Hindlimb muscle (tissue), 1 donor: ENCODE measurements at regions not wholly inside any gene's neighbourhood (a gene's known extent, or its start where the extent isn't known, plus 50 kb on each side); places are given as distances from the start of the nearest gene placed in this dataset.
"Not testable (repeated sequence)": the region's sequence is repeated elsewhere in the genome, so short reads cannot be mapped to it uniquely, and the experiment has no call there.

ENCODE experiments used
- DNase-seq: peaks from one replicate; pipeline ENCODE4 v3.0.0-alpha.2; 2013

DNA sequence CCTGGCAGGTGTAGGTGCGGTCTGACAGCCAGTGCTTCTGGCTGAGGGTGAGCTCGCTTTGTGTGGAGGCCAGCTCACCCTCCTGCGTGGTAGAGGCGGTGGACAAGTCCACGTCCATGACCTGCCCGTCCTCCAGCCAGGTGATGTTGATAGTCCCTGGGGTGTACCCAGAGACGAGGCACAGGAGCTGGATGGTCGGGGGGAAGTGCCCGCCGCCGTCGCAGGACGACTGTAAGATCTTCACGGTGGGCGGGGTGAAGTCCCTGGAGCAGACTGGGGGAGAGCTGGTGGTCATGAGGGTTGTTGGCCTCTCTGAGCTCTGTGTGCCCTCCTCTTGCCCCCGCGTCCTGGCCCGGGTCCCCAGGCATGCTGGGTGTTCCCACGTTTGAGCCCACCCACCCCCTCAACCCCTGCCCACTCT lies 74.6 kb downstream of the TMEM121 start:
- DNase-seq: no peak

DNA sequence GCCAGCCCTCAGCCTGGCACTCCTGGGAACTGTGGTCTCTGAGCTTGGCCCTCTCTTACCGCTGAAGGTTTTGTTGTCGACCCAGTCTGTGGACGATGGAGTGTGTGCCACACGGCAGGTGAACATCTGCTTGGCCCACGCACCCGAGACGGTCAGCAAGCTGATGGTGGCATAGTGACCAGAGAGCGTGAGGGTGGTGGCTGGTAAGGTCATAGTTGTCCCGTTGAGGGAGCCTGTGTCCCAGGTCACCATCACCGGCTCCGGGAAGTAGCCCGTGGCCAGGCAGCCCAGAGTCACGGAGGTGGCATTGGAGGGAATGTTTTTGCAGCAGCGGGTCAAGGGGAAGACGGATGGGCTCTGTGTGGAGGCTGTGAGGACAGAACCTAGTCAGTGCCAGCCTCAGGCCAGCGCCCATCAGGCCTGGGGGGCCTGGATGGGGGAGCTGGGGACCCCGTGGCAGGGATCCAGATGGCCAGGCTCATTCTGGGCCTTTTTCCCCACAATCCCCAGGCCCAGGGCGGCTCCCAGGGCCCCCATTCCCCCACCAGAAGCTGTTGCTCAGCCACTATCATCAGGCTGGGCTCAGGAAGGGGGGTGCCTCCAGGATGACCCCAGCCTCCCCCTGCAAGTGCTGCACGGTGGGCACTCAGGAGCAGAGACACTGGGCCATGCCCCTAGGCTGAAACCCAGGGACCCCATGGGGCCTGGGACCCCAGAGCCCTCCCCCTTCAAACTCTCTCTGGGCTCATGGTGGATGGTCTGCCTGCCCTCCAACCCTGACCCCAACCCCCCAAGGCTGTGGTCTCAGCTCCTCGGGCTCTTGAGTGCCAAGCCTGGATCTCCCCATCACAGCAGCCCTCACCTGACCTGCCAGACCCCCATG lies 75.2 kb downstream of the TMEM121 start:
- no peak for DNase-seq

DNA sequence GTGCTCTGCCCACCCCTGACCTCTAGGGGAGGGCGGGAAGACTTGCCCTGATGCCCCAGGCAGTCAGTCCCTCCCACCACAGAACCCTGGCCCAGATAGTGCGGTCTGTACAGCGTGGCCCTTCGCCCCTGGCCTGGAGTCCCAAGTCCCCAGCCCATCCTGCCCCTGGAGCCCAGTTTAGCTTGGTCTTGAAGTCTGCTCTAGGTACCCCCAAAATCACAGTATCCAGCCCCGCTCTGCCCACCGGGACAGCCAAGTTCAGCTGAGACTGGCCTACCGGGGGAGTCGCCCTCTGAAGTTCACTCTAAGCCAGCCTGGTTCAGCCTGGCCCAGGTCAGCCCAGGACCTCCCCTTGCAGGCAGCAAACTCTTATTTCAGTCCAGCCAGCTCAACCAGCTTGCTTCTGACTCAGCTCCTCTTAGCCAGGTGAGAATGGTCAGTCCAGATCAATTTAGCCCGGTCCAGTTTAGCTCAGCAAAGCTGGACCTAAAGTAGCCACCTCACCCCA lies 75.9 kb downstream of the TMEM121 start:
- no peak for DNase-seq

DNA sequence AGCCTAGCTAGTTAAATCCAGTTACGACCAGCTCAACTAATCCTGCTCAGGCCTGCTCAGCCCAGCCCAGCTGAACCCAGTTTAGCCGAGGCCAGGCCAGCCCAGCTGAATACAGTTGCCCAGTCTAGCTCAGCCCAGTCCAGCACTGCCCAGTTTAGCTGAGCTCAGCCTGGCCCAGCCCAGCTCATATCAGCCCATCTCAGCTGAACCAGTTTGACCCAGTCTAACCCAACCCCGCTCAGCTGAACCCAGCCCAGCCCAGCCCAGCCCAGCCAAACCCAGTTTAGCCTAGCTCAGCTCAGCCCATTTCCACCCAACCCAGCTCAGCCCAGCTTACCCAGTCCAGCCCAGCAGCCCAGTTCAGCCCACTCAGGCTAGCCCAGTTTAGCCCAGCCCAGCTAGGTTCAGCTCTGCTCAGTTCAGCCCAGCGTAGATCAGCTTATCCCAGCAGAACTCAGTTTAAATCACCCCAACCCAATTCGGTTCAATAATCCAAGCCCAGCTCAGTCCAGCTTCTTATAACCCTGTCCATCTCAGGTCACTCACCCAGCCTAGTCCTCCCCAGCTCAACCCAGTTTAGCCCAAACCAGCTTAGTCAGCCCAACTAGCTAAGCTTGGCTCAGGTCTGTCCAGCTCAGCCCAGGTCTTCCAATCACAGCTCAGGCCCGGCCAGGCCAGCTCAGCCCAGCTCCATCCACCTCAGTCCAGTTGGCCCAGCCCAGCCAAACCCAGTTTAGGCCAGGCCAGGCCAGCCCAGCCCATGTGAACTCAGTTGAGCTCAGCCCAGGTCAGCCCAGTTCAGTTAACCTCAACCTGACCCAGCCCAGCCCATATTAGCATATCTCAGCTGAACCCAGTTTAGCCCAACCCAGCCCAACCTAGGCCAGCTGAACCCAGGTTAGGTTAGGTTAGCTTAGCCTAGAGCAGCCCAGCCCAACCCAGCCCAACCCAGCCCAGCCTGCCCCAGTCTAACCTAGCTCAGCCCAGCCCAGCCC lies 76.7 kb downstream of the TMEM121 start:
- DNase-seq: no peak

DNA sequence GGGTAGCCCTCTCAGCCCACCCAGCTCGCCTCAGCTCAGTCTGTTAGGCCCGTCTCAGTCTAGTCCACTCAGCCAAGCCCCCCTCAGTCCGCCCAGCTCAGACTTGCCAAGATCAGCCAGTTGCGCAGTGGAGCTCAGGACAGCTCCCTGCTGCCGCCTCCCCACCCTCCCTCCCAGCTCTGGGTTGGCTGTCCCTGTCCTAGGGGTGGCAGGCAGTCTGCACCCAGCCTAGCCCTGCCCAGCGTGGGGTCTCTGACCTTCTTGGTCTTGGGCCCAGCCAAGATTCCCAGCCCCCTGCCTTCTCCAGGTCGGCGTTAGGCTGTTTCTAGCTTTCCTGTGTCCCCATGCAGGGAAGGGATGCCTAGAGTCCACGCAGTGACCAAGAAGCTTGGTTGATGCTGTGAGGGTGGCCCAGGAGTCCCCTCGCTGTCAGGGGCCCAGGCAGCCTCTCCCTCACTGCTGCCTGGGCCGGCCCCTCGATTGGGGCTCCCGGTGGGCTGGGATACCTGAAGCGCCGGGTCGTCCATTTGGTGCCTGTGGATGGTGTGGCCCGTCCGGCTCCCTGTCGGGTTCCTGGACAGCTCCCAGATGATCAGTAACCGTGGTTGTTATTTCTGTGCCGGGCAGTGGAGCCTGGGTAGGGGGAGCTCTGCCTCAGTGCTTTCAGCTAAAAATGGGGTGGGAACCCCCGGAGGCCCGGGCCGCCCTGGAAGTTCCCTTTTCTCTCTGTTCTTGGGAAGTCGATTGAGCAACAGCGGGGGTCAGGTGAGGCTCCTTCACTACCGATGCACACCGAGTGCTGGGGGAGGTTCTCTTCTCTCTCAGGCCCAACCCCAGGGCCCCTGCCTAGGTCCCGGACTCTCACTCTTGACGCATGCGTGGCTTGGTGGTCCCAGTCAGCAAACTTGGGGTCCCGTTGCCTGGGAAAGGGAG lies 78.4 kb downstream of the TMEM121 start:
- DNase-seq: not testable (repeated sequence)

DNA sequence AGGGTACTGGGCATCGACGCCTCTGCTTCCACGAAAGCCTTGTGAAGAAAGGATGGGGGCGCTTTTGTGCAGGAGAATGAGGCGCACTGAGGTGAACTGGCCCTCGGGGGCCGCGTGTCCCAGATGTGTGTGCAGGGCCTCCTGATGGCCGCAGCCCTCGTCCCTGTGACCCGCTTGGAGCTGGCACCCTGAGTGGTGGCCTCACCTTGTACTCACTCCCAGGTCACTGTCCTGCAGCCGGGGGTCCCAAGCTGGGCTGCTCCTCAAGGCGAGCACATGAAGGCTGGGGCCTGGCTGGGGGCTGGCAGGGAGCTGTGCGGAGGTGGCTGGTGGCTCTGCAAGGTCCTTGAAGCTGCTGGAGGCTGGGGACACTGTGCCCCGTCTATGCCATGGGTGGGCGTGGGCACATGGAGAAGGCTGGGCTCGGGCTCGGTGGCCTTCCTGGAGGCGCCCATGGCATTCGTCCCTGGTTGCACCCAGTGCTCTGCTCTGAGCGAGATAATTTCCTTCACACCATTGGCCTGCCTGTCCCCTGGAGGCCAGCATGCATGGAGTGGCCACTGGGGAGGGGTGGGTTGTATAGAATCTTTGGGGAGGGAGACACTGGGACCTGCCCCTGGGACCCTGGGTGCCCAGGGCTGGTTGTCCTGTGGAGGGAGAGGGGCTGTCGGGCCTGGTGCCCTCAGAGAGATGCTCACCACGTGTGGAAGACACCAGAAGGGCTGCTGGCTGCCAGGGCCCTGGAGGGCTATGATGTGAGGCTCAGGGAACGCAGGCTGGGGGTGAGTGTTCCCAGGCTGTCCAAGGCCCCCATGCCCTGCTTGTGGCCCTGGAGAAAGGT lies 79.3 kb downstream of the TMEM121 start:
- DNase-seq: no peak

DNA sequence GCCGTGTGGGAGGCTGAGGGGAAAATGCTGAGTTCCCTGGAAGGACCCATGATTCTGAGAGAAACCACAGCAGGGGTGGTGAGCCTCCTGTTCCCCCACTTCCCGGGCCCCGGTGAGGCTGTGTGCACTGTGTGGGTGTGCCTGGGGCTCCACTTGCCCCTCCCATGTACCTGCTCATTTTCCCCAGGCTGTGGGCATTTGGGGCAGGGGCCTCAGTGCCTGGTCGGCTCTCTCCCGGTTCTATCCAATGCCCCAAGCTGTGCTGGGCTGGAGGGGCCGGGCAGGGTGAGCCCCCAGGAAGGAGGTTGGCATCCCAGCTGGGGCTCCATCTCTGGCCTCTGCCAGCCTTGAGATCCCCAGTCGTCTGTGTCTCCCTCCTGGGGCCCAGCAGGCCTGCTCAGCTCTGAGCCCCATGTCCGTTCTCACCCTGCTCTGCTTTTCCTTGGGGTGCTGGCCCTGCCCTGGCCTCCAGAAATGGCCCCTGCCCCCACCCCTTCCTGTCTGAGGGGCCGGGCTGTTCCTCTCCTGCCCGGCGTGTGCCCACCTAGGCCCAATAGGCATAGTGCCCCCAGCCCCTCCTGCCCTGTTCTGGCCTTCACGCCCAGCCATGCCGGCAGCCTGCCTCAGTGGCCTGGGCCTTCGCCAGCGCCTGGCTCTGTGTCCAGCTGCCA lies 80.1 kb downstream of the TMEM121 start:
- DNase-seq: not testable (repeated sequence)

DNA sequence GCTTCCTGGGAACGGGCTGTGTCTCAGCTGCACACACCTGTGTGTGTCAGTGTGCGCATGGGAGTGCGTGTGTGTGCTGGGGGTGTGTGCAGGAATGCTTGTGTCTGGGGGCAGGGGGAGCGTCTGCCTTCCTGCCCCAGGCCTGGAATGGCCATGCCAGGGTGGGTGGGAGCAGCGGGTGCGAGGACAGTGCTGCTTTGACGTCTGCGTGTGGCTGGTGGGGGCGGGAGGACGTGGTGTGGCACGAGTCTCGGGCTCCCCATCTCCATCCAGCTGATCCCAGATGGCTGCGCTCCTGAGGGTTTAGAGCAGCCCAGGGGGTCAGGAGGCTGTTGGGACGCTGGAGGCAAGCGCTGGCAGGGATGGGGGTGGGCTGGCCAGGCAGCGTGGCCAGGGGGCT lies 80.6 kb downstream of the TMEM121 start:
- DNase-seq: not testable (repeated sequence)

DNA sequence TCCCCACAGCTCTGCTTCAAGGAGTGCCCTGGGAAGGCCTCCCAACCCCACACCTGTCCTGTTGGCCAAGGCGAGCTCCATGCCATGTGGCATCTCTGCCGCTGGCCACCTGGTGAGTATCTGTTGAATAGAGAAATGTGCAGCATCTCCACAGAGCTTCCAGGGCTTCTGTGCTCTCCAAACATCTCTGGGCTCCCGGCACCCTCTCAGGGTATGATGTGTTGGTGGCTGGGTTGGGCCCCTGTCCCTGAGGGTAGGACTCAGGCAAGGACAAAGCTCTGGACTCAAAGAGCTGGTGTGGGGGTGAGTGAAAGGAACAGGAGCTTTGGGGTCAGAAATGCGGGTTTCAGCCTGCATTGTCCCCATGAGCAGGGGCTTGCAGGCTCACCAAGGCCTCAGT lies 88.6 kb downstream of the TMEM121 start:
- not testable (repeated sequence) for DNase-seq

DNA sequence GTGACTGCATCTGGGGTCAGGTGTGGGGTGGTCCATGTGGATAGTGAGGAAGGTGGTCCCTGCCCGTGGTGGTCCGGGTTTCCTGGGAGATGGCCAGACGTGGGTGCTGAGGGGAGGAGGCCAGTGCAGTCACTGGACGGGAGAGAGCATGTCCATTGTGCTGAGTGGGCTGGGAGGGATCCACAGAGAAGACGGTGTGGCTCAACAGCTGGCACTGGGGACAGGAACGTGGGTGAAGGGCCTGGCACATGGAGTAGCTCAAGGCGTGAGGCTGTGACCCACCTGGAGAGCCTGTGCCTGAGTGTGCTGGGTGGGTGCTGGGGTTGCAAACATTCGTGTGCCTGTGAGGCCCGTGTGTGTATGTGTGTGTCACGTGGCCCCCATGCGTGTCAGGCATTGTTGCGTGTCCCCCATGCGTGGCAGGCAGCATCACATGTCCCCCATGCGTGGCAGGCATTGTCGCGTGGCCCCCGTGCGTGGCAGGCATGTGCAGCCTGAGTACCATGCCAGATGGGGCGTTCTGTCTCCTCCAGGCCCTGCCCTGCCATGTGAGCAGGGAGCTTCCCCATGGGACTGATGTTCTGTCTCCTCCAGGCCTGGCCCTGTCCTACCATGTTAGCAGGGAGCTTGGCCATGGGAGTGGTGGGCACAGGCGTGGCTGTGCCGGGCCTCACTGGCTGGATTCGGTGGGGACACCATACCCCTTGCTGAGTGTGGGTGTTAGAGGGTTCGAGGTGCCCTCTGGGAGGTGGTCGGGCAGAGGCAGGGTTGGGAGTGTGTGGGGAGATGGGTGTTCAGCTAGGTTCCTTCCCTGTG lies 89.8 kb downstream of the TMEM121 start:
- DNase-seq: not testable (repeated sequence)

DNA sequence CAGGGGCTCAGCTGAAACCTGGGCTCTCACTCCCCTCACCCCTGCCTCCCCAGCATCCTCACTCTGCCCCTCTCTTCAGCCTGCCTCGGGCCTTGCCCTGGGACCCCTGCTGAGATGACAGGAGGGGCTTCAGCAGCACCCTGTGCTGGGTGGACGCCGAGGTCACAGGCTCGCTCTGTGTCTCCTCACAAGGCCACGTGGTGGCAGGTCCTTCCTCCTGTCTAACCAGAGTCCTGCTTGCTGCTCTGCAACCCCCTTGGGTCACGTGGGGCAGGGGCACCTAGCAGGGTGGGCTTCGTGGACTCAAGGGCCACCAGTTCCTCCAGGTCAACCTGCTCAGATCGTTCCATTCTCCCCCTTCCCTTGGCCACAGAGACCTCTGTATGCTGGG lies 90.4 kb downstream of the TMEM121 start:
- no peak for DNase-seq

DNA sequence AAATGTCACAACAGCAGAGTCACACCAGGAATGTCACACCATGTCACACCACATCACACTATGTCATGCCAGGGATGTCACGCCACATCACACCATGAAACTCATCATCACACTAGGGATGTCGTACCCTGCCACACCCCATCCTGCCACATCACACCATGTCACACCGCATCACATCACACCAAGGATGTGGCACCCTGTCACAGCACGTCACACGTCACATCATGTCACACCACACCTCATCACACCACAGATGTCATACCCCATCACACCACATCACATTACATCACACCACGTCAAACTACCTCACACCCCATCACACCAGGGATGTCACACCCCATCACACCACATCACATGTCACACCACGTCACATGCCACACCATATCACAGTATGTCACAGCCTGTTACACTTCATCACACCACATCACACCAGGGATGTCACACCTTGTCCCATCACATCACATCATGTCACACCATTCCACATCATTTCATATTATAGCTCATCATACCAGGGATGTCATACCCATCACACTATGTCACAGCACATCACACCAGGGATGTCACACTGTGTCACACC lies 90.9 kb downstream of the TMEM121 start:
- DNase-seq: no peak

DNA sequence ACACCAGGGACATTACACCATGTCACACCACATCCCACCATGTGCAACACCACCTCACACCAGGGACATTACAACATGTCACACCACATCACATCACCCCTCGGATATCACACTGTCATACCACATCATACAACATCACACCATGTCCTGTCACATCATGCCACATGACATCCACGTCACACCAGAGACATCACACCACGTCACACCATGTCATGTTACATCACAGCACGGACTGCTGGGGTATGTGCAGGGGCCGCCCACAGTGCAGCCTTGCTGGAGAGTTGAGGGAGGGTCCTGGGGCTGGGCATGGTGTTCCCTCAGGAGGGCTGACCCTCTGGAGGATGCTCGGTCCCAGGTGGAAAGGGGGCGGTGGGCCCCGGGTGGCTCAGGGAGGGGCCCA lies 91.4 kb downstream of the TMEM121 start:
- DNase-seq: not testable (repeated sequence)

DNA sequence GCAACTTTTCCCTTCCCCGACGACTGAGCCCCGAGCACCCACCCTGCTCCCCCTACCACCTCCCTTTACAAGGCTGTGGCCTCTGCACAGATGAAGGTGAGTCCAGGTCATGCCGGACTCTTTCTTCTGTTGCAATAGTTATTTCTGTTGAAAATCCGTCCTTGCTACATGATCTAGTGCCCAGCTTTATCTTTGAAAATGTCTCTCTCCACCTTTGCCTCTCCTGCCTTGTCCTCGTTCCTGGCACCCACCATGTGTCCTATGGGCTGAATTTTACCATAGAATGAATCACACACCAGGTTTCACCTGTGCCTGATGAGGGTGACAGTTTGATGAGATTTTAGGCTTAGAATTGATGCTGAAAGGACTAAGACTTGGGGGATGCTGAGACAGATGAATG lies 92.9 kb downstream of the TMEM121 start:
- DNase-seq: not testable (repeated sequence)

DNA sequence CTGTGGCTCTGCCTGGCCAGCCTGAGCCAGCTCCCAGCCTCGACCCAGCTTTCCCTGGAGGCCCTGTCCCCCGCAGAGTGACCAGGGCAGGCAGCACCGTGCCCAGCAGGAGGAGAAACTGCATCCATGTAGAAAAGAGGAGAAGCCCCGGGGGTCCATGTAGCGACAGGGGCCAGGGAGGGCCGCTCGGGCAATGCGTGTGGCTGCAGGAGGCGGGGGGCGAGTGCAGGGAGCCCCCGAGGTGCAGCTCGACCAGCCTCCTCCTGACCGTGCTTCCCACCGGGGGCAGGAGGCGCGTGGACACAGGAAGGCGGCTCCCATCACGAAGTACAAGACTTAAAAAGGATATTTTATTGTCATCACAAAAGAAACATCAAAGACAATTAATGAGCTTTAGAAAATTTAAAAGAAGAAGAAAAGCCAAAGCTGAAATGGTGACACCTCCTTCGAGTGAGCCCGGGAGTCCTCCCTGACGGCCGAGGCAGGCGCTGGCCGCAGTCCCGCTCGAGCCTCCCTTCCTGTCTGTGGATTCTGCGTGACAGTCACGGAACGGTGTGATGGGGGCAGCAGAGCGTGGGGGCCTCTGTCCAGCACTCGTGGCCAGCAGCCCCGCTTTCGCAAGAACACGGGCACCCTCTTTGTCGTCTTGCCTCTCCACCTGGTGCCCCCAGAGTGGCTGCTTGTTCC lies 93.9 kb downstream of the TMEM121 start:
- not testable (repeated sequence) for DNase-seq

DNA sequence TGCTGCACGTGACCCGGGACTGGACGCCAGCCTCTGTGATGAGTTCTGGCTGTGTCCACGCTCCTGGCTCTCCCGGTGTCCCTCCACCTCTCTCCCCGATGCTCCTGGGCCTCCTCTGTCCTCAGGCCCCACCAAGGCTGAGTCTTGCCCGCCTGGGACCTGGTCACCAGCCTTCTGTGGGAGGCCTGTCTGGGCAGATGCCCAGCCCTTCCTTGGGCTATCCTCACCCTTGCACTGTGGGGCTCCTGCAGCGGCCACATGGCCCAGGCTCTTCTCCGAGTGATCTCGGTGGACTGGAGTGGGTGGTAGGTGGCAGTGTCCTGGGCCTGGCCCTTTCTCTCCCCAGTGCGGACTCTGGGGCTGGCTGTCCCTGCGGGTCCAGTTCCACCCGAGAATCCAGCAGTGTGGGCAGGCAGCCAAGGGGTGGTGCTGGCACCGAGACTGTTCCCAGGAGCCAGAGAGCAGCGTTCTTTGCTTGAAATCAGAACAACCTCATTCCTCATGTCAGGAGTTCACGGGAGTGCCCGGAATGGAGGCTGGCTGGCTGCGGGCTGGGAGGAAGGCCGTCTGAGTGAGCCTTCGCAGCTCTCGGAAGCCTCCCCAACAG lies 94.6 kb downstream of the TMEM121 start:
- not testable (repeated sequence) for DNase-seq

DNA sequence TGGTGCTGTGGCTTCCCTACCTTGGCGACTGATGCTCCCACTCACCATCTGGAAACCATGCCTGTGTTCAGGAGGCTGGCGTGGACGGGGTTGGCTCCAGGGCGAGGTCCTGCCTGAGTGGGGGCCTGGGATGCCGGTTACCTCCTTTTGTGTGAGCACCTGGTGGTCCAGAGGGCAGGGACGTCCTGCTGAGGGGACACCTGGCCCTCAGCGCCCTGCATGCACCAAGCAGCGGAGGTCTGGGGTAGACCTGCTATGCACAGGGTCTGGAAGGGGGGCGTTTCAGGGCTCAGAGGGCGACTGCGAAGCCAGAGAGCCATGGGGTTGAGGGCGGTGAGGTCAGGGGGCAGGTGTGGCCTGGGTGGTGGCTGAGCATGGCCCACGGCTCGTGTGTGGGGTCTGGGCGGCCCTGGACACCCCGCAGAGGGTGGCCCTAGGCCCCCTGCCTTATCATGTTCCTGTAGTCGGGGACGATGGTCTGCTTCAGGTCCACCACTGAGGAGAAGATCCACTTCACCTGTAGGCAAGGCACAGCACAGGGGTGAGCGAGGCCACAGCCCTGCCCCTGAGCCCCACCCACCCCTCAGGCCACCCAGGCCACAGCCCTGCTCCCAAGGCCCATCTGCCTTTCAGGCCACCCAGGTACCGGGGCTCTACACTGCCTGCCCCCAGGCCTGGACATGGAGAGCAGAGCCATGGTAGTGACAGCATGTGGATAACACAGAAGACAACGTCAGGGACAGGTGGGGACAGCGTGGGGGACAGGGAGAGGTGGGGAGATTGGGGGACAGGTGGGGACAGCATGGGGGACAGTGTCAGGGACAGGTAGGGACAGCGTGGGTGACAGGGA lies 95.3 kb downstream of the TMEM121 start:
- DNase-seq: not testable (repeated sequence)
